ENCODE measurements at regions not wholly inside any gene's neighbourhood (a gene's known extent, or its start where the extent isn't known, plus 50 kb on each side); places are given as distances from the start of the nearest gene placed in this dataset.

DNA sequence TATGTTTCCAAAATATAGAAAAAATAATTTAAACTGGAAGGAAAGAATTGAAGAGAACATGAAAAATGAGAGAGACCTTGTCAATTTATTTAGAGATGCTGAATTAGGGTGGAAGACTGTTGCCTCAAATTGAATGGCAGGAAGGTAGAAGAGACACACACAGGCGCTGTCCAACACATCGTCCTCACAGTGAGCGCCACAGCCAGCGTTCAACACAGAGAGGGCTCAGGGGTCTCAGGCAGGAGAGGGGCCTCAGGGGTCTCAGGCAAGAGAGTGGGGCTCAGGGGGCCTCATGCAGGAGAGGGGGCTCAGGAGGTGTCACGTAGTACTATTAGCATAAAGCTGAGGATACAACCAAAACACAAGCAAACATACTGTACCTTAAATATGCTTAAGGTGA lies 65.7 kb downstream of the TMEM18 start:
- no peak for DNase-seq (ENCODE audit: low read depth in 2 of 2, low spot score in 1 of 2)

DNA sequence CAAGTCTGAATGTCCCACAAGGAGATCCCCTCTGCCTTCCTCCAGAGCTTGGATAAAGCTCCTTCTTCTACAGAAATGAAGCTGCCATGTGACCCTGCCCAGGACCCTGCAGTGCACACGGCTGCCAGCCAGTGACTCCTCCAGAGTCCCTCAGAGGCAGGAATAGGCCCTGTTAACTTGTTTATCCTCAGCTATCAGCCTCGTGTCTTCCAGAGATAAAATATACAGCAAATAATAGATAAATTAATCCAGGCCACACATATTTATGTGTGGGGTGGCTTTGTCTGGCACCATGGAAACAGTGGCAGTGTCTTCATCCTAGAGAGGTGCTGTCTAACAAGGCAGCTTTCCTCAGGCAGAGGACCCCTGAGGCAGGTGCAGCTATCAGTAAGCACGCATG lies 66.7 kb downstream of the TMEM18 start:
- DNase-seq (ENCODE audit: low read depth in 2 of 2, low spot score in 1 of 2), result no peak

DNA sequence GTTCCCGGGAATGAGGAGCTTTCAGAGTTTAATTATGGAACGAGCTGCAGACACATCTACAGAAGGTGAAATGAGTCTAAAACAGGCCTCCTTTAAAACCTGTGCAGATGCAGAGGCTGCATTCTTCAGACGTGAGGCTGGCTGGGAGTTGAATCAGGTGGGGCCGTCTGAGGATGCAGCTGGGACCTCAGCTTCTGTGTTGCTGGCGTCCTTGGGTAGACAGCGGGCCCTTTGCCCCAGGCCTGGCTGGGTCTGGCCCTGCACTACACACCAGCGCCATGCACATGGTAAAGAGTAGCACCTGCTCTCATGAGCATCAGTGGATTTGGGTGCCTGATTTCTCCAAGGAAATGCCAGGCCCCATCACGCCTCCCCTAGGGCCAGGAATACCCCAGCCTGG lies 67.3 kb downstream of the TMEM18 start:
- DNase-seq (ENCODE audit: low read depth in 2 of 2, low spot score in 1 of 2), result no peak

DNA sequence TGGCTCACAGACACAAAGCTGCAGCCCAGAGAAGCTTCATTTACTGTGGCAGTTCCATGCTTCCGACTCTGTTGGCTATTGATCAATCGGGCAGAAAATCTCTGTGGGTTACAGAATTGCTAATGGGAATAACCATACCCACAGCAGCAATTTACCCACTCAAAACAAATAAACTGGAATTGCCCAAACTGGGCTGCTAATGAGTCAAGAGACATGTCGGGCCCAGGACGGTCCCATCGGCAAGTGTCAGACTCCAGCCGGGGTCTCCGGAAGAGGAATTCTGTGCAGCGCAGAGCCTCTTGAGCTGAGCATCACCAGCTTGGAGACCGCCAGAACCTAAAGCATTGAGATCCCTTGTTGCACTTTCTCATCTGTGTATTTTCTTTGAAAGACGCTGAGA lies 67.8 kb downstream of the TMEM18 start:
- no peak for DNase-seq (ENCODE audit: low read depth in 2 of 2, low spot score in 1 of 2)

DNA sequence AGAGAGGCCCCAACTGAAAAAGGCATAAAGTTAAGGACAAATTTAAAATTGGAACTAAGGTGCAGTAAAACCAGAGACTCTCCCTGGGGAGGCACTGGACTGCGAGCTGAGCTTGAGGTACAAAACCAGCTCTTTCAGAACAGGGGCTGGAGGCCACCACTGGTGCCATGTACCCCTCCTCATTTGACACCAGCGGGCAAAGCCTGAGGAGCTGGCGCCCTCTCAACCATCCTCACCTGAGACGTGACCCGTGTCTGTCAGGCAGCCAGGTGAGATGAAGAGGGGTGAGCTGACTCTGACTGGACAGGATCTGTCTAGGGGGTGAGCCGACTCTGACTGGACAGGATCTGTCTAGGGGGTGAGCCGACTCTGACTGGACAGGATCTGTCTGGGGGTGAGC lies 68.5 kb downstream of the TMEM18 start:
- DNase-seq (ENCODE audit: low read depth in 2 of 2, low spot score in 1 of 2), result no peak

DNA sequence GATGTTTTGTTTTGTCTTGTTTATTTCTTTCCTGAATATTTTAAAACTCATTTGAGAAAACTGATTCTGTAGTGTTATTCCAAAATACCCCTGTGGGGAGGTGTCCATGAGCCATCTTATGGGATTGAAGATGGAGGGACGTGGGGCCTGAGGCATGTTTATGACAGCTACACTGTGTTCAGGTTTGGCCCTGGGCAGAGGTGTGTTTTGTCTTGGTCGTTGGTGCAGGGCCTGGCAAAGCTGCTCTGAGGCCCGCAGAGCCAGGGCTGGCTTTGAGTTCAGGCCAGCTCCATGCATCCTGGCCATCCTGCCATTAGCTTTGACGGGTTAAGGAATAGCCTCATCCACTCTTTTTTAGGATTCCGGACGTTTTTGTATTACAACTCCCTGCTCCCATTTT lies 68.9 kb downstream of the TMEM18 start:
- no peak for DNase-seq (ENCODE audit: low read depth in 2 of 2, low spot score in 1 of 2)

DNA sequence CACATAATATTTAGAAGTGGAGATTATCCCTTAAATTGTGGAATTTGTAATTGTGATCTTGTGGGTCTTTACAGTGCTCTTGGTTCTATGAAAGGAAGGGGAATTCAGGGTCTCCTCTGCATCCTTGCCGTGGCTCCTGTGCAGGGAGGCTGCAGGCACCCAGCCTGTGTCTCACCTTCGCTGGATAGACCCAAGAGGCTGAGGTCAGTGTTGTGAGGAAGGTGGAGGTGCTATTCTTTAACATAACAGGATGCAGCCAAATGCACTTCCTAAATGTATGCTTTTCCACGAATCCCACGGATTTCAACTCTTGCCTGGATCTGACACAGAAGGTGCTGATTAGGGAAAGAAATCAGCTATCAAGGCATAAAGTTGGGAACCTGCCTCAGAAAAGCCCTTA lies 69.5 kb downstream of the TMEM18 start:
- DNase-seq (ENCODE audit: low read depth in 2 of 2, low spot score in 1 of 2), result no peak

DNA sequence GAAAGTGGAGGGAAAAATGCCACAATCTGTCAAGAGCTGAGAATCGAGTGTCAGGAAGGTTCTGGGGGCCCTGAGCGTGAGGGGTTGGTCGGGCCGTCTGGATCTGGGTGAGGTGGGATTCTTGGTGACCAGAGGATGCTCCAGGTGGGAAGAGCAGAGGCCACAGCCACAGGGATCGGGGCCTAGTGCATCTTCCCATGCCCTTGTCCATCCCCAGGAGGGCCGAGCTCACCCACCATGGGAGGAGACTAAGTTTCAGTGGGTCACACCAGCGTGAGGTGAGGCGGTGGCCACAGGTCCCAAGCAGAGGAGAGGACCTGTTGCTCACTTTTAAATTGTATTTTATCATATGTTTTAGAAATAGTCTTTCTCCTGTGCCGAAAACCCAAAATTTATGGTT lies 70.0 kb downstream of the TMEM18 start:
- DNase-seq (ENCODE audit: low read depth in 2 of 2, low spot score in 1 of 2), result no peak

DNA sequence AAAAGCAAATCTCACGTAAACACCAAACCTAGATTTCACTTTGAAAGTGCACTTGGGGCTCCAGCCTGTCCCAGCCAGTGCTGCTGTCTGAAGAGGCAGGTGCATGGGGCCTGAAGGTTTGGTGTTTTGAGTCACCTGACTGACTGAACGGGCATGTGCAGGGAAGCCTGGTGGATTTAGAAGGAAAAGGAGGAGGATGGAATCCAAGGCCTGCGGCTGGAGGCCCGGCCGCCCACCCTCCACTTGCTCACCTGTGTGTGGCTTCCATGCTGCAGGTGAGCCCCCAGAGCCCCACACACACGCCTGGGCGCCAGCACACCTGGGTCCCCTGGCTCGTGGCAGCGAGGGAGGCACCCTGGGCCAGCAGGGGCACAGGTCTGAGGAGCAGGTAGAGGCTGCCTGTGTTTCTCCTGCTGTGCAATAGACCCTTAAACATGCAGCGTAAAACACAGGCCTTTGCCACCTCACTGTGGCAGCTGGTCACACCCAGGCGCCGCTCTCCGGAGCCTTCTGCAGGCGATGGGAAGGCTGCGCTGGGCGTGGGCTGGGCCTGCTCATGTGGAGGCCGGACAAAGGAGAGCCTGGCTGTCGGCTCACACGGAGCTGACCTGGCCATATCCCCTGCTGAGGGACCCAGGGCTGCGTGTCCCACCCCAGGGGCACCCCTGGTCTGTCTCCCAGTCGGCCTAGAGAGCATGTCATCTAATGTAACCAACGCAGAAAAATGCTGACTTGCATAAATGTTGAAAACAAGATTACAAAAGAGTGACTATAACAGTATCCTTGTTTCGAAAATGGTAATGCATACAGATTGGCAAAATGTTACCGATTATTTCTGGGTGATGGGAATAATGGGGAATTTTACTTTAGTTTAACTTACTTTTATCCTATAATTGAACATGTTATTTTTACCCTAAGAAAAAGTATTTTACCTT lies 71.3 kb downstream of the TMEM18 start:
- DNase-seq (ENCODE audit: low read depth in 2 of 2, low spot score in 1 of 2), result no peak

DNA sequence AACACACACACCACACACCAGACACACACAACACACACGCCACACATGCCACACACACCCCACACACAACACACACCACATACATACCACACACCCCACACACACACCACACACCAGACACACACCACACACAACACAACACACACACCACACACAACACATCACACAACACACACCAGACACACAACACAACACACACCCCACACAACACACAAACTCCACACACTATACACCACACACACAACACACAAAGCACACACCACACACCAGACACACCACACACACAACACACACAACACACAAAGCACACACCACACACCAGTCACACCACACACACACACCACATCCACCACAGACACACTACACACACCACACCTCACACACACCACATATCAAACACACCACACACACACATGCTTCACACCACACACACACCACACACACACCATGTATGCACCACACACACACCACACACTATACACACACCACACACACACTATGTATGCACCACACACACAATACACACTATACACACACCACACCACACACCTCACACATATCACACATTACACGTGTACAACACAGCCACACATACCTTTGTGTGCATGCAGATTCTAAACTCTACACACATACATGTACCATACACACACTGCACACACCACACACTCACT lies 72.2 kb downstream of the TMEM18 start:
- DNase-seq (ENCODE audit: low read depth in 2 of 2, low spot score in 1 of 2), result no peak

DNA sequence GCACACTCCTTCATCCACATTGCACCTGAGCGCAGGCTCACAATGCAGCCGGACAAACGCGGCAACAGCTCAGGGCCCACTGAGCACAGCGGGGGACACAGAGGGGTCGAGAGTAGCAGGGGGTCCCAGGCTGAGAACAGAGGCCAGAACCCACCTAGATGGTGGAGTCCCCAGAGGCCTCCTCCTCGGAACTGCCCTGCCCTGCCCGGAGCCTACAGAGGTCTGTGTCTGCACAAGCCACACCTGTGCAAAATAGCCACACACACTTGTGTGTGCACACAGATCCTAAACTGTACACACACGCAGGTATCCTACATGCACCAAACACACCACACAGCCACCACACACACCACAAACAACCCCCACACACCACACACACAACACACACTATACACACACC lies 72.8 kb downstream of the TMEM18 start:
- no peak for DNase-seq (ENCODE audit: low read depth in 2 of 2, low spot score in 1 of 2)

DNA sequence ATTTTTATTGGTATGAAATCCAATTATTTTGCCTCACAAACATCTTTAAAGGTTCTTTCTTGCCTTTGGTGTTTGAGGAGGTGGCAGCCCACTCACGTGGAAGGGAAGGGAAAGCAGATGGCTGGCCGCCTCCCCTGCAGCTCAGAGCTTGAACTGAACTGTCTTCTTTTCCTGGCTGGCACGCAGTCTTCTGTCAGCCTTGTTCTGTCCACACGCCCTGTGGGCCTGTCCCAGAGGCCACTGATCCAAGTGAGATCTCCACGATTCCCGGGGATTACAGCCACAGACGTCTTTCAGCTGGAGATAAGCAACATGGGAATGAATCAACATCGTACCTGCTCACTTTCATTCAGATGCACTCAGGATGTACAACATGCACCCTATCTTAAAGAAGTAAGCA lies 73.3 kb downstream of the TMEM18 start:
- DNase-seq (ENCODE audit: low read depth in 2 of 2, low spot score in 1 of 2), result no peak

DNA sequence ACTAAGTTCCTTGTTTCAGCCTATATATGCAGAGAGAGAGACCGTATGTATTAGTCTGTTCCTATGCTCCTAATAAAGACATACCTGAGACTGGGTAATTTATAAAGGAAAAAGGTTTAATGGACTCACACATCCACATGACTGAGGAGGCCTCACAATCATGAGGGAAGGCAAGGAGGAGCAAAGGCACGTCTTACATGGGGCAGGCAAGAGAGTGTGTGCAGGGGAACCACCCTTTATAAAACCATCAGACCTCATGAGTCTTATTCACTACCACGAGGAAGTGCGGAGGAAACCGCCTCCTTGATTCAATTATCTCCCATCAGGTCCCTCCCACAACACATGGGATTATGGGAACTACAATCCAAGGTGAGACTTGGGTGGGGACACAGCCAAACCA lies 73.8 kb downstream of the TMEM18 start:
- no peak for DNase-seq (ENCODE audit: low read depth in 2 of 2, low spot score in 1 of 2)

DNA sequence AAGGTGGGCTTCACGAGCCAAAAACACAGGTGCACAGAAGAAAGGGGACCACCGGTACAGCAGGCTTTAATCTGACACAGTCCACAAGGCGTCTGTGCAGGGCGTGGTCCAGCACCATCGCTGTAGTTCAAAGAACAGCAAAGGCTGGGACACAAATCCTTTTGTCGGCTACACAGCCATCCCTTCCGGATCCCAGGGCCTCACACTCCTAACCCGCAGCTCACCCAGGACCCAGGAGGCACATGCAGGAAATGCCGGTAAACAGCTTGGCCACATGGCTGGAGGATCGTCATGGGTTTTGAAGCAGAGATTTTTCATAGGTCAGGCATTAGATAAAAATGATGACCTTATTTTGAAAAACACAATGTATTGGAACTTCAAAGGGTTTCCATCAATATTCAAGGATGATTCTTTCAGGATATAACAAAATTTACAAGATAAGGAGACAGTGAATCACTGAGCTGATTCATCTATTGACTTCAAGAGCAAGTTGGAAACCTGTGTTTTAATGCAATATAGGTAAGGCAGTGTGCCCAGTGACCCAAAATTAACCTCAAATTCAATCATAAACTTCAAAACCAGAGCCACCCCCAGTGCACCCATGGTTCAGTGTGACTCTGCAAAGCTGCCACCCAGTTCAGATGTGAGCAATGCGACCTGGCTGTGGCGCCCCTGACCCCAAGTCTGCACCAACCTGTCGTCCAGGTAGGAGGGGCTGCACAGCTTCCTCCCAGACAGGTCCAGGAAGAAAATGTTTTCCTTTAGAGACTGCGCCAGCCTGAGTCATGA lies 74.4 kb downstream of the TMEM18 start:
- no peak for DNase-seq (ENCODE audit: low read depth in 2 of 2, low spot score in 1 of 2)

DNA sequence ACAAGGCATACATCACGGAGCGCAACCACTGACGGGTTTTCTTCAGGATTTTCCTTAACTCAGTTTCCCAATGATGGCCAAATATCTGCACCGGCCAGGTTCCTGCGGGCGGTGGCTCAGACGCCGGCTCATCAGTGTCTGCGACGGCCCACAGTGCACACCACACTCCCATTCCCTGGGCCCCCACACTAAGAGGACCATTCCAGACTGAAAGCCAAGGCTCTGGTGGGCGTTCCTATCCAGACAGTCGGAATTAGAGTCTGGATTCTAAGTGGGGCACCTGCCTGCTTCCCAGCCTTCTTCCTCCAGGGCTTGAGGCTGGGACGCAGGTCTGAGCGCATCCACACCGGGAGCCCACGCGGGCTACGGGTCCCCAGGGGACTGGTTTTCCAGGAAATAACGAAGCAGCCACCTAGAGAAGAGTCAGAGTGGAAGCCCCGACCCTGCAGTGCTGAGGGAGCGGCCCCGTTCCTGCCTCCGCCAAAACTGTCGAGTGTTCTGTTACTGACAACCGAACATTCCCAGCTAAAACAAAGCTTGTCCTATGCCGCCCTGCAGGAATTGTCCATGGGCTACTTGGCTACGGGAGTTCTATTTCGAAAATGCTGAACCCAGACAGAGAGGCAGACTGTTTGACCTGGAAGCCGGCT lies 75.3 kb downstream of the TMEM18 start:
- DNase-seq (ENCODE audit: low read depth in 2 of 2, low spot score in 1 of 2), result no peak

DNA sequence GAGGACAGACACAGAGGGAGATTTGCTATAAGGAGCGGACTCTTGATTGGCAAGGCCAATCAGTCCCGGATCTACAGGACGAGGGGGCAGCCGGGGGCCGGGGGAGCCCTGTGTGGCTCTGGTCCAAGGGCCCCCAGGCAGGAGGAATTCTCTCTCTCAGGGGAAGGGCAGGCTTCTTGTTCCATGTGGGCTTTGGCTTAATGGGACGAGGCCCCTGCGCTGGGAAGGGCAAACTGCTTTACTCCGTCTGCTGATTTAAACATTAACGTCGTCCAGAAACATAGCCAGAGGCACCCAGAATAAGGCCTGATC lies 75.9 kb downstream of the TMEM18 start:
- DNase-seq (ENCODE audit: low read depth in 2 of 2, low spot score in 1 of 2), result no peak

DNA sequence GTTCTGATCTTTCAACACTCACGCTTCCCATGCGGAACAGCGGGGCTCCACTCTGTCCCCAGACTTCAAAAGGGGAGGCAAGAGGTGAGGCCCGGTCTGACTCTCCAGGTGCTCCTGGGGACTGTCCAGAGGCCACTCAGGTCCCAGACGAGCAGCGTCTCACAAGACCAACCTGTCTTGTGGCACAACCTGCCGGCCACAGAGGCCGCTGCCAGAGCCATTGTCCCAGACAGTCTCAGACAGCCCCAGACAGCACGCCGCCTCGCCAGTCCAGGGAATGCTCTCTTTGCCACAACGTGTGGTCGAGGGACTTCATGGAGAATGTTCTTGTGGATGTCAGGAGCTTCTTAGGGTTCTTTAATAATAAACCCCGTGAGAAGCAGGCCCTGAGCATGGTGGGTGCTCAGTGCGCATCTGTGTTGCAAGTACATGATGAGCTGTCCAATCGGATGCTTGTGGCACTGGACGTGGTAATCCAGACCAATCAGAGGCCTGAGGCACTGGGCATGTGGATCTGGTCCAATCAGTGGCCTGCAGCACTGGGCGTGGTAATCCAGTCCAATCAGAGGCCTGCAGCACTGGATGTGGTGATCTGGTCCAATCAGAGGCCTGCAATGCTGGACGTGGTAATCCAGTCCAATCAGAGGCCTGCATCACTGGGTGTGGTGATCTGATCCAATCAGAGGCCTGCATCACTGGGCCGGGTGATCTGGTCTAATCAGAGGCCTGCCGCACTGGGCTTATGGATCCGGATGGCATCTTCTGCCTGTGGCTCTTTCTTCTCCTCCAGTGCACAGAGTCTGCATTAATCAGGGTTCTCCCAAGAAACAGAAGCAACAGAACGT lies 76.4 kb downstream of the TMEM18 start:
- no peak for DNase-seq (ENCODE audit: low read depth in 2 of 2, low spot score in 1 of 2)

DNA sequence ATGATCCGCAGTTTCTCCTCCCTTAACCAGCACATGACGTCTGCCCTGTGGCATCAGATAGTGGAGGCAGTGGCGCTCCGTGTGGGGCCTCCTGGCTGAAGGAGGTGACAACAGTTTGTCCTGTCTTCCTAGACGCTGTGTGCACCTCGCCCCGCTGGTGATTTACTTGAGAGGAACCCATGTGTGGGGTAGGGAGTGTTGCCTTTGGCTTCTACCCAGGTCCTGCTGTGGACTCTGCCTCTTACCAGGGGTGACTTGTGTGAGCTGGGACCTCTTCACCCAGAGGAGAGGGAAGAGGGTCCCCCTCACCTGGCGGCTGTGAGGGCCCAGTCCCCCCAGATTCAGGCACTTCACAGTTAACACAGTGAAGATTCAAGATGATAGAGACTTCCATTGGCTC lies 77.6 kb downstream of the TMEM18 start:
- DNase-seq (ENCODE audit: low read depth in 2 of 2, low spot score in 1 of 2), result no peak

DNA sequence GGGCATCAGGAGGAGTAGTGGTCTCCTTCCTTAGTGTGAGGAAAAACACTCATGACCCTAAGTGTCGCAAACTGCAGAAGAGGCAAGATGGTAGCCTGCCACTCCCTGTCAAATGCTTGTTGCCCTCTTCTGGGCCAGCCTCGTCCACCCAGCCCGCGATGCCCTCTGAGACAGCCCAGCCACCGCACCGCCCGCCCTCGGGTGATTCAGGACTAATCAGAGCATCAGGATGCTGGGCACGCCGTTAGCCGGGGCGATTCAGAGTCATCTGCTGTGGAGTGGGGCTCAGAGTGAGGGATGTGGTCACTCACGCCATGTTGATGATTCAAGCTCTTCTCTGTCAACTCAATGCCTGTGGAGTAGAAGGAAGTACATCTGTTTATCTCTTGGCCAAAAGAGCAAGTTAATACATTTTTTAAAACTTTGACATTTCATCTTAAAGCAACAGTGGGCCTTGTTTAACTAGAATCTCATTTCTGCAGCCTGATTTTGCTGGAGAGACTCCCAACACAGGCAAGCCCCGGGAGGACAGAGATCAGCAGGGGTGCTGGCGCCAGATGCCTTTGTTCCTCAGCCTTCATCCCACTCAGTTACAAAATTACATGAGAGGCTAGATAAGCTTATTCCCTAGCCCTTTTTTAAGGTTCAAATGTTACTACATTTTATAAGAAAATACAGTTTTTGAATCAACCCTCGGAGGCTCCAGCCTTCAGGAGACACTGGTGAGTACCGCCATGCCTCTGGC lies 79.0 kb downstream of the TMEM18 start:
- no peak for DNase-seq (ENCODE audit: low read depth in 2 of 2, low spot score in 1 of 2)
